Stimulated activated CD8-positive, alpha-beta memory T cell treated with anti-CD3 and anti-CD28 coated beads, Interleukin-15, amount 100 ng/mL, for 1 hour (primary cell): ENCODE measurements at regions not wholly inside any gene's neighbourhood (a gene's known extent, or its start where the extent isn't known, plus 50 kb on each side); places are given as distances from the start of the nearest gene placed in this dataset.

Experiments
- DNase-seq: peaks from one replicate; pipeline ENCODE4 v3.0.0-alpha.2; 2020; ENCODE audit warnings: low read depth

DNA sequence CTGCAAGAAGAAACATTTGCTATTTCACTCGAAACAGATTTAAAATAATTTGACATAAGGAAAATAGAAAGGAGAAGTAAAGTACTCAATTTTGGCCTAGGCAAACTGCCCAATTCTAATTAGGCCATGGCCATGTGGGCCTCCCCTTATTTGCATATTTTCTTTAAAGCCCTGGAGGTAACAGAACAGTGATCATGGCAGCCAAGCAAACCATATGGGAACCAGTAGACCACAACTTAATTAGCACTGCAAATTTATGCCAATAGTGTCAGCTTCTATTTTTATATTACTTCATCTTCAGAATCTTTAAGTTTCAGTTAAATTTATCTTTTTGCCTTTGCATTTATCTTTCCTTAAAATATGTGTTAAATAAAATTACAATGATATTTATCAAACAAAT is 63.3 kb upstream of the THSD7A start:
- DNase-seq = no peak

DNA sequence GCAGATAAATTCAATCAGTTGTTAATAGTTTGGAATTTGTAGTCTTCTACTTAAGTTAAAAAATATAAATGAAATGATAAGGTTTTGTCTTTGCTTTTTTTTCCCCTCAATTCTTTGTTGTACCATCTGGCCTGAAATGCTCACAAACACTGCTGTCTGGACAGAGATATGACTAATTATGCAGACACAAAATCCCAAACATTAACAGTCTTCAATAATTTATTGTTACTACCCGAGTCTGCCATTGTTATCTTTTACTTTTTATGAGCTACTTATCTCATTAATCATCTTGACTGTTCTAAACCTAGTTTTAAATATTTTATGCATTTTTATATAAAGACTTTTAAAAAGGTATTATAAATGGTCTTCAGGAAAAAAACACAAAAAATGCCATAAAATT is 64.7 kb upstream of the THSD7A start:
- no peak for DNase-seq

DNA sequence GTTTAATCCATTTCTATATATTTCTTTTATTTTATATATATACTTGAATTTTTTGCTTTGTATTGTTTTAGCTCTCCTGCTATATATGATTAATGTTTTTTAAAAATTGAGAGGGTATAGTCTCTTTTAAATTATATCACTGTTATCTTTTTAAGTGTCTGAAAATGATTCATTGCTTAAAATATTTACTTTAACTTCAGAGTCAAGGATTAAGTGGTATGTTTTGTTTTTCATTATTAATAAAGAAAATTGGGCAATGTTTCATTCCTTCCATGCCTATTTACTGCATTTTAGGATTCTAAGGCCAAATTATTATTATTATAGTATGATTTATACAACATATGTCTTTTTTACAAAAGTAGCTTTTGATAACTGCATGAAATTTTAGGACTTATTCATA is 67.2 kb upstream of the THSD7A start:
- no peak for DNase-seq

DNA sequence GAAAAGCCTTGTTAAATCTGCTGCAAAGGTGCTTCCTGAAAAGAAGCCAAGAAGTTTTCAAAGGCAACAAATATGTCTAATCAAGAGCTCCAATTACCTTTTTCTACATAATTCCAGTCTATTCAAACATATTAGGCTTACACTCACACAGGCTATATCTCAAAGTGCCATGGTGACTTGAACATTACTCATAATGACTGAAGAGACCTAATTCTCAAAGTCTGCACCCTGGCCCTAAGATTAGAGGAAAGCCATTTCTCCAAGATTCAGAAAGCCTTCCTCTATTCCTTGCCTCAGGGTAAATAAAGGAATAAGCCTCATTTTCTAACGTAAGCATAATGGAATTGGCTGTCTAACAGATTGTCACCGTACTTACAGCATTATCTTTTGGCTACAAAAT is 78.3 kb upstream of the THSD7A start:
- DNase-seq = no peak

DNA sequence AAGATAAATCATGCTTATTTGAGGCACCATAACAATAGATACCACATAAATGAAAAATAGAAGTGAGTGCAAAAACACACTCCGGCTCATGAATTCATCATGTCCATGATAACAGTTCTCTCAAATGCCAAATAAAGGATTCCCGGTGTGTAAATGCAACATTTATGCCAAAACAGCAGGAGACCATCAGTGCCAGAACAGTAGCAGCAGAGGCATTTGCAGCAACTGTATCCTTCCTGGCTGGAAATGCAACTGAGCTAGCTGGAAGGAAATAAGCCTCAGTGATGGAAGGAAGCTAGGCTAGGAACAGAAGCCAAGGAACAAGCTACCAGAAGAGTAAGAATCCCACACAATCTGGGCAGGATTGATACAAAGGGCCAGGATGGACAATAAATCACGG is 79.9 kb upstream of the THSD7A start:
- no peak for DNase-seq

DNA sequence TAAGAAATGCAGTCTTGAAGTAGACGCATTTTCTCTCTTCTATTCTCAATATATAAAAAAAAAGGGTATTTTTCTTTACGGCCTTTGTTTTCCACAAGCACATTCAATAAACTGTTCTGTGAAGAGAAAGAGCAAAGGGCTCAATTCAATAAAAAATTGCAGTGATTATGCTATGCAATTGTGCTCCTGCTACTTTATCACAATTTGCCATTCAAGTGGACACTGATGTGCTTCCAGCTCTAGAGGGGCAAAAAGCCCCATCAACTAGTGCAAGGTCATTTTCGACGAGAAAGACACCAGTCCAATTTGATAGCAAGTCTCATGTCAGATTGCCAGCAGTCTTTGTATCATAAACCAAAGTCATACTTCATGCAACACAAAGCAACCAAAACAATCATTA is 82.6 kb upstream of the THSD7A start:
- no peak for DNase-seq

DNA sequence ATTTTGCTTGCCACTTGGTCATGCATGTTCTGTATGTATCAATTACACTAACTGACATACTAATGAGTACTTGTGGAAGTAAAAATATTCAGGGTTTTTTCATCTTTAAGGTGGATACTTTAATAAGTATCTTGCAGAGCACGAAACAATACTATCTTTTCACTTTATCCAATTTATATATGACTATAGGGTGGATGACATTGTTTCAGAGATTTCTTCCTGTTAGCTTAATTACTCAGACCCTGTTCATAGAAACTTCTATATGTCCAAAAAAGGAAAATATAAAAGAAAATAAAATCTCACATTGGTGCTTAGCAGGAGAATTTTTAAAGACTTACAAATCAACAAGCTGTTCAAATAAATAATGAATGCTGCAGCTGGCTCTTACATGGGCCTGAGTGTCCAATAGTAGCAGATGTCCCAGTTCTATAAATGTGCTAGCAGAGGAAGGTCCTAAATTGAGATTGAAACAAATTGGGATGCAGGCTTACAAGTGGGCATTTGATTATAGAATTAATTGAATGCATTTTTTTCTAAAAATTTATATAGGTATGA is 91.5 kb upstream of the THSD7A start:
- no peak for DNase-seq

DNA sequence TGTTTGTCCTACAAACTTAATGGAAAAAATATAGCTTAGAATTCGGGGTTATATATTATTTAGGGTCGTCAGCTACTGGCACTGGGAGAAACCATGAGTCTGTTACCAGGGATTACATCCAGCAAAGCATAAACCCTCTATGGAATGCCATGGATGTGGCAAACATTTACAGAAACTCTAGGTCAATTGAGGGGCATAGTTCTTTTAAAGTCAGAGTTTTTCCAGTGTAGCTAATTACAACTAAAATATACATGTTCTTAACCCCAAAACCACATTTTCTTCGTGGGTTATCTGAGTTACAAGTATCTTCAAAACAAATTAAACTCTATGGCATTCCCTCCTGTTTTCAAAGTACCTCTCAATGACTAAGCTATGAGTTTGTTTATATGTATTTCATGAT is 99.3 kb upstream of the THSD7A start:
- no peak for DNase-seq

DNA sequence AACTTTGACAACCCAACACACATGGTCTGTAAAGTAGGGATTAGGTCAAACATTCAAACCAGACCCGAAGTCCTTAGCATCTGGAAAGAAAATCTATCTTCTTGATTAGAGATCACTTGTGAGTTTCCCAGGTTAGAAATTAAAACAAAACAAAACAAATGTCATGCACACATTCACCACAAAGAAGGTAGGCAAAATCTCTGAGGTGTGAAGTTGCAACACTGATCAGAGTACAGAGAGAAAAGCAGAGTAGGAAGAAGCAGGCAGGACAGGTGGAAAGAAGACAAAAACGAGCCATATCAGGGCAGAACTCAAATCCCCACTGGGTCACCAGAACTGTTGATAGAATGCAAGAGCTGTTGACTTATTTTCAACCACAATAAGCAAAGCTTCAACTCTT is 102.8 kb upstream of the THSD7A start:
- DNase-seq = no peak

DNA sequence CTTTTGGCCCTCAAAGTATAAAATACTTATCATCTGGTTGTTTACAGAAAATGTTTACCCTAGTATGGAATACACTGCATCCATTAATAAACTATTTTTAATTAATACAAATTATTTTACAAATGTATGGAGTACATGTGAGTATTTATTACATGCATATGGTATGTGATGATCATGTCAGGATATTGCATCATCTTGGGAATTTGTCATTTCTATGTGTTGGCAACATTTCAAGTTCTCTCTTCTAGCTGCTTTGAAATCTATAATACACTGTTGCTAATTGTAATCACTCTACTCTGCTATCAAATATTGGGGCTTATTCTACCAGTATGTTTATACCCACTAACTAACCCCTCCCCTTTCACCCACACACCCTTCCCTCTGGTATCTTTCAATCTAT is 103.9 kb upstream of the THSD7A start:
- no peak for DNase-seq

DNA sequence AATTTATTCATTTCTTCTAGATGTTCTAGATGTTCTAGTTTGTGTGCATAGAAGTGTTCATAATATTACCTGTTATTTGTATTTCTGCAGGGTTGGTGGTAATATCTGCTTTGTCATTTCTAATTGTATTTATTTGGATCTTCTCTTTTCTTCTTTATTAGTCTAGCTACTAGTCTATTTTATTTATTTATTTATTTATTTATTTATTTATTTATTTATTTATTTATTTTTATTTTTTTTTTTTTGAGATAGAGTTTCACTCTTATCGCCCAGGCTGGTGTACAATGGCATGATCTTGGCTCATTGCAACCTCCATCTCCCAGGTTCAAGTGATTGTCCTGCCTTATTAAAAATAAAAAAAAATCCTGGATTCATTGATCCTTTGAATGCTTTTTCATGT is 114.8 kb upstream of the THSD7A start:
- DNase-seq = no peak

DNA sequence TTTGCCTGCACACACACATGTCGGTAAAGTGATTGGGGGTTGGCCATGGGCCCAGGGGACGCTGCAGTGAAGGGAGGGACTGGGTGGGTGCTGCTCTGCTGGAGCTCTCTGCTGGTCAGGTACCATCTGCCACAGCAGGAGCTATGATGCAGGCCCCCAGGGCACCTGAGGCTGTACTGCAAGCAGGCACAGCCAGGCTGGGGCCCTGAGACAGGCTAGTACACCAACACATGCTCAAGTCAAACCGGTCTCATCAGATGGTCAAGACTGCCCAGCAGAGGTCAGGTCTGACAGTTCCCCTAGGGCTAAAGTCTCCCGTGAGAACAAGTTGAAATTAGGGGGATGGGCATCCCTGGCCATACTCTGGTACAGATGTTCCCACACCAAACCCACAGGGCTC is 118.3 kb upstream of the THSD7A start:
- no peak for DNase-seq

DNA sequence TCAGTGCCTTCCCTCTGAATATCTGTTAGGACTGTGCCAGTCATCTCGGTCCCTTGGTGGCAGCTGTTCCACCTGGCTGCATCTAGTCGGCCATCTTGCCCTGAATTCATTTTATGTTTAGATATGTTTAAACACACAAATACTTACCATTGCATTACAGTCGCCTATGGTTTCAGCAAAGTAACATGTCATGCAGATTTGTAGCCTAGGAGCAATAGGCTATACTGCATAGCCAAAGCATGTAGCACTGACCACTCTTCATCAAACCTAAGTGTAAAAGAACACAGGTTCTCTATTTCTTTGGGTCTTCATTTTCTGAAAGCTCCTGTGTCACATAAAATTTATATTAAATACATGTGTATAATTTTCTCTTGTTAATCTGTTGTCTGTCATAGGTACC is 118.9 kb upstream of the THSD7A start:
- DNase-seq = no peak

DNA sequence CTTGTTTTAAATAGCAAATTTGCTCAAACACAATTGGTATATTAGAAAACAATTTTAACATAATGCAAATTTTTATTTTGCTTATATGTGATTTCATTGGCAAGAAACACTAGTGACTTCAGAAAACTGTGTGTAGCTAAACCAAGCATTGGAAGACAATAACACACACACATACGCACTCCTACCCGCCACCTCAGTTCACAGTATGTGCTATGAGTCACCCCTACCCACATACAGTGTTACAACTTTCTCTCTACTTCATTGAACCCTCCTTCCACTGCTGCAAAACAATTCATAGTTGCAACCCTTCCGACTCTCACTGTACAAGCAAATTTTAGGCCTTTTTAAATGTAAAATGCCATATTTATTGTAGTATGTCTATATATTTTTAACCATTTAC is 119.9 kb upstream of the THSD7A start:
- DNase-seq = no peak

DNA sequence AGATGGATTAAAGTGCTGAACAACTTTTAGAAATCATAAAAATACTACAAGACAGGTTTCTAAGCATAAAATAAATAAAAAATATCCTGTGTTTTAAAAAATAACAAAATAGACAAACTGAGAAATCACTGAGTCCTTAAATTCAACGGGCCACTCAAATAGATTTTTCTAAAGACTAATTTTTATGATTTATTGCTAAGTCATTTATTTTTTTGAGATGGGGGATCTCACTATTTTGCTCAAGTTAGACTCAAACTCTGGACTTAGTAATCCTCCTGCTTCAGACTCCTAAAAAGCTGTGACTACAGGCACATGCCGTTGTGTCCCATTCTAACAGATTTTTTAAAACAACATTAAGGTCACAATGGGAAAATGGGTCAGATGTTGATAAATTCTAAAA is 121.0 kb upstream of the THSD7A start:
- DNase-seq = no peak

DNA sequence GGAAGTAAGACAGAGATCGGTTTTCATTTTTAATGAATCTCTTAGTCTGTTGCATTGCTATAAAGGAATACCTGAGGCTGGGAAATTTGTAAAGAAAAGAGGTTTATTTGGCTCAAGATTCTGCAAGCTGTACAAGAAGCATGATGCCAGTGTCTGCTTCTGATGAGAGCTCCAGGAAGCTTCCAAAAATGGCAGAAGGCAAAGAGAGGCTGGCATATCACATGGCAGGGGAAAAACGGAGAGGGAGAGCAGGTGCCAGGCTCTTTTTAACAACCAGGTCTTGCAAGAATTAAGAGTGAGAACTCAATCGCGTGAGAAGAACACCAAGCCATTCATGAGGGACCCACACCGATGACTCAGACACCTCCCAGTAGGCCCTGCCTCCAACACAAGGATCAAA is 125.0 kb upstream of the THSD7A start:
- DNase-seq = no peak

DNA sequence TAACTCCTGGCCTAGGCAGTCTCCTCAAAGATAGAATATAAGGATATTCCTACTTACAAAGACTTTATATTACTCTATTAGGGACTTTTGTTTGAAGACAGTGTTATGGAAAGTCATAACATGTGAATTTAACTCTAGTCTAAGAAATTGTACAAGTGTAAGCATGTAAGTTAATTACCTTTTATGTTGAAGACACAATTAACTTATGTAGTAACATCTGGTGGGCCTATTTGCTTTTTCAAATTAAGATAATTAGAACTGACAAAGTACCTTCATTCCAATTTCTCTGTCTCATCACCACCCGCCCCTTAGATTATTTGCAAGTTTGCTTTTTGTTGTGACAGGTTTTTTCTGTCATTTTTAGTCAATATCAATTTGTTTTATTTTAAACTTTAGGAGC is 126.0 kb upstream of the THSD7A start:
- DNase-seq = no peak

DNA sequence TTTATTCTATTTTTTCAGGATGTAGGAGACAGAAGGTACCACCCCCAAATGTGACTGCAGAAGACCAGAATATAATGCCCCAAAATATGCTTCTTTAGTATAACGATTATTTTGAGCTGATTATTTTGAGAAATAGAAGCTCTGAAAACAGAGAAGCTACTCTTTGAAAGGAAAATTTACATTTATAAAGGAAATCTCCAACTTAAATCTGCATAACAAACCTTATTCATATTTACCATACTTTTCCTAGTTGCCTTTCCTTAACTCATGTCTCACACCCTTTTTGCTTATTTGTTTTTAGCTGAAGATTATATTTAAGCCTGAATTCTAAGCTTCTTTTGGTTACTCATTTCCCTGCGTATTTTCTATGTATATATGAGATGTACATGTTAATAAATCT is 127.1 kb upstream of the THSD7A start:
- DNase-seq = no peak

DNA sequence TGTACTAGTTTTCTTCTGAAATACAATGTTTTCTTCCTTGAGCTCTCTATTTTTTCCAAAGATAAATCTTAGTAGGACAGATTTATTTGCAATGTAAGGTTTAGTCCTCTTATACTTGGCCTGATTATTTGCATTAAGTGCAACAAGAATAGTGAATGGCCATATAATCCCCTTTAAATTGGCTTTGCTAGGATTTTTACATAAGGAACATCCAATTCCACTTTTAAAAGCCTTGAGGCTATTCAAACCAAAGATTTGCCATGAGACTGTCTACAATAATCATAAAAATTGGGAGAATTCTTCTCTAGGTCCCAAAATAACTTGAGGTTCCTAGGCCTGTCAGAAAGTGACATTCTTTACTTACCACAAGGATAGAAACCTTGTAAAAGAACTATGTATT is 128.6 kb upstream of the THSD7A start:
- DNase-seq = no peak

DNA sequence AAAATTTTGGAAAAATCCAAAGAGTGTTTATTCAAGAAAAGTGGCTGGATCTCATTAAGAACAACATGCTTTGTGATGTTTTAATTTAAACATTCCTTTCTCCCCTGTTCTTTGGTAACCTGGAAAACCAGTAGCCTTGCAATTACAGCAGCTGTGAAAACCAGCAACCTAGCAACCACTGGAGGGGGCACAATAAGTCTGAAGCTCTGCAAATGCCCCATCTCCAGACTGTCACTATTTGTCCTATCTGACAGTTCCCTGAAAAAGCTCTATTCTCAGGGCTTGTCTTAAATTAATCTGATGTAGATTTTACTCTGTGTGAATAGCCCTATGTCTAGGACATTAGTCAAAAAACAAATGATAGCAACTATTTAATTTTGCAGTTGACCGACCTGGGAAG is 137.6 kb upstream of the THSD7A start:
- no peak for DNase-seq

DNA sequence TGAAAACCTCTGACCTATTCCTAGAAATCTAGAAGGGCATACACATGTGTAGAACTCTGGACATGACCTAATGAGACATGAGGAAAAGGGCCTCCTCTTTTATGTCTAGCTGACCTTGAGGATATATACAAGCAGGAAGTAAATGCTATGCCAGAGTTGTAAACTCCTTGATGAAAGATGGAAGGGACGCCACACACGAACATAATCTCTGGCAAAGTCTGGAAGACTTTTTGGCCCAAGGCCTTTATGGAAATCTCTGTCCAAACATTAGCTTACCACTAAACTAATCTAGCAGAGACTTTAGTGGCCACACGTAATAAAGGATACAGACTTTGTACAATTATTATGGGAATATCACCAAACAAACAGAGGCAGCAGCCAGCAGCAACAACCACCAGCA is 138.1 kb upstream of the THSD7A start:
- DNase-seq = no peak

DNA sequence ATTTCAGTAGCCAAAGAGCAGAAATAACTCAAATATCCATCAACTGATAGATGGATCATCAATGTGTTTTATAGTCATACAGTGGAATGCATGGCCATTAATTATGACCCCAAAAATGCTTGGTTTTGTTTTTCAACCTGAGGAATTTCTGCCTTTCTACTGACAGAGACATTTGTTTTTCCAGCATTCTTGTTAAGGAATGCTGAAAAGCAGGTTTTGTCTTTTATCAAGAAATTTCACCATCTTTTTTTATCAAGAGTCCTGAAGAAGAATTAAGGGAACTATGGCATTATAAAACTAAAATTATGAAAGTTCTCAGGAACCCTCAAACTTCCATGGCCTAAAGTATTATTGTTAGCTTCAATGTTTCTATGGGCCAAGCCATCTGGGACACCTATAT is 153.4 kb upstream of the THSD7A start:
- no peak for DNase-seq

DNA sequence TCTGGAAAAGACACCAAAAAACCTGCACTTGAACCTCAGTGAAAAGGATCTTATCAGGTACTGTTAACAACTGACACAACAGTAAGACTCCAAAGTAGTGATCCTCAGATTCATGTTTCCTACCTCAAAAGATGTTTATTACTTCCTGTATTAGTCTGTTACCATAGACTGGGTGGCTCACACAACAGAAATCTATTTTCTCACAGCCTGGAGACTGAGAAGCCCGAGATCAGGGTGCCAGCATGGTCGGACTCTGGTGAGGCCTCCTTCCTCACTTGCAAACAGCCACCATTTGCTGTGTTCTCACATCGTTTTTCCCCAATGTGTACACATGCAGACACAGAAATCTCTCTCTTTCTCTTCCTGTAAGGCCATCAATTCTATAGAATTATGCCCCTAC is 154.0 kb upstream of the THSD7A start:
- DNase-seq = no peak

DNA sequence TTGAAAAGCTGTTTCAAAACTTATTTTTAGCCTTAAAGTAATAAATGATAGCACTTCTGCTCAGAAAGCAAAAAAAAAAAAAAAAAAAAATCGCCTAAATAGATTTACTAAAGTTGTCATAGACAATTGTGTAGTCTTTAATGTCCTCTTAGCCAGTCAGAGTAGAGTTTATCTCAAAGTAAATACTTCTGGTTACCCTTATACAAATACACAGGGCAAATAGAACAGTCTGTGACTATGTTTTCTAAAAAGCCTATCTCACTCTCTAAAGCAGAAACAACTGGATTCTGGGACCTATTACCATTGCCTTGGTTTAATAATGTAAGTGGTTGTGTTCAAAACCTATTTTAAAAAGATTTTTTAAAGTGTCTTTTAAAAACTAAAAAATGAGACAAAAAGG is 156.2 kb upstream of the THSD7A start:
- DNase-seq = no peak

DNA sequence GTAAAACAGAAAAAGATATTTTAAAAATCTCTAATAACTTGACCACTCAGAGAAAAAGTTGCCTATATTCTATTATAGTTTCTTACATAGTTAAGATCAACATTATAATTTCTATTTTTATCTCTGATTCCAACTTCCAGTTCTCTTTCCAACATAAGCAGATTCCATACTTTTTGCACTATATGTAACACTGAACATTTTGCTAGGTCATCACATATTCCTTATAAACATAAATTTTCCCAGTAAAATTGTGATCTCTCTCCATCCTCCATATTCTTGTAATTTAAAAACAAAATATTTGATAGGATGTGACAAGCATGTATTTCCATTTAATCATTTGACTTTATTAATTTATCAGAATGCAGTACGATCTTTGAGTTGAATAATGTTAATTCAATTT is 170.4 kb upstream of the THSD7A start:
- no peak for DNase-seq
